Keratinocyte (primary cell): ENCODE measurements at regions not wholly inside any gene's neighbourhood (a gene's known extent, or its start where the extent isn't known, plus 50 kb on each side); places are given as distances from the start of the nearest gene placed in this dataset.

Experiments used
- DNase-seq: peaks from one replicate; pipeline ENCODE4 v3.0.0-alpha.2; 2011; ENCODE audit warnings: low read depth, missing footprints, low spot score
- FAIRE-seq: peaks from 2 replicates; lab custom pipeline; 2011; peaks lifted over from hg19 to GRCh38; lab: Jason Lieb, UNC
- H2AFZ ChIP-seq: 2 replicates; pipeline ENCODE4 v1.6.0; 2012; ENCODE audit warnings: low read length, control low read depth, inconsistent platforms; ENCODE audit not compliant: control insufficient read depth
- H3K27ac ChIP-seq: 2 replicates; pipeline ENCODE4 v1.5.1; 2011; ENCODE audit warnings: low read length; ENCODE audit not compliant: control insufficient read depth, insufficient read depth
- H3K27me3 ChIP-seq: 3 replicates; pipeline ENCODE4 v1.6.0; 2011; ENCODE audit warnings: low read length; ENCODE audit not compliant: control insufficient read depth, insufficient read depth; ENCODE audit errors: extremely low read depth
- H3K36me3 ChIP-seq, 2 experiments: 2 replicates in 1 of 2; 3 replicates in 1 of 2; pipeline ENCODE4 v1.5.1; 2011; ENCODE audit warnings: low read length in 2 of 2, mild to moderate bottlenecking in 1 of 2; ENCODE audit not compliant: control insufficient read depth in 2 of 2, insufficient read depth in 2 of 2; ENCODE audit errors: extremely low read depth in 1 of 2
- H3K4me1 ChIP-seq: 3 replicates; pipeline ENCODE4 v1.5.1; 2011; ENCODE audit warnings: low read length; ENCODE audit not compliant: control insufficient read depth, insufficient read depth; ENCODE audit errors: extremely low read depth
- H3K4me2 ChIP-seq: 3 replicates; pipeline ENCODE4 v1.6.0; 2011; ENCODE audit warnings: low read depth, low read length; ENCODE audit not compliant: control insufficient read depth, insufficient read depth; ENCODE audit errors: extremely low read depth
- H3K4me3 ChIP-seq, 3 experiments: fragments of 200-600 bp in 1 of 3; sonication (generic) in 1 of 3; 2 replicates in 2 of 3; 3 replicates in 1 of 3; pipeline ENCODE4 v1.5.1; 2011 to 2016; ENCODE audit warnings: low read length in 3 of 3, mild to moderate bottlenecking in 3 of 3, control low read depth in 2 of 3, inconsistent platforms in 1 of 3, low read depth in 1 of 3, mixed read lengths in 1 of 3, mixed run types in 1 of 3, moderate library complexity in 1 of 3; ENCODE audit not compliant: control insufficient read depth in 2 of 3, insufficient read depth in 2 of 3; ENCODE audit errors: extremely low read depth in 1 of 3
- H3K79me2 ChIP-seq: 2 replicates; pipeline ENCODE4 v1.6.0; 2012; ENCODE audit warnings: low read length; ENCODE audit not compliant: control insufficient read depth, insufficient read depth
- H3K9ac ChIP-seq: 3 replicates; pipeline ENCODE4 v1.6.0; 2011; ENCODE audit warnings: low read length; ENCODE audit not compliant: control insufficient read depth, insufficient read depth; ENCODE audit errors: extremely low read depth
- H3K9me1 ChIP-seq: 3 replicates; pipeline ENCODE4 v1.6.0; 2011; ENCODE audit warnings: low read length; ENCODE audit not compliant: control insufficient read depth, insufficient read depth; ENCODE audit errors: extremely low read depth
- H3K9me3 ChIP-seq: 2 replicates; pipeline ENCODE4 v1.5.1; 2012; ENCODE audit warnings: low read depth, low read length; ENCODE audit not compliant: control insufficient read depth
- H4K20me1 ChIP-seq: 3 replicates; pipeline ENCODE4 v1.6.0; 2011; ENCODE audit warnings: low read length; ENCODE audit not compliant: control insufficient read depth, insufficient read depth; ENCODE audit errors: extremely low read depth
- CTCF ChIP-seq, 3 experiments: IDR thresholded peaks in 1 of 3; conservative IDR thresholded peaks in 1 of 3; optimal IDR thresholded peaks in 1 of 3; 2 replicates in 2 of 3; 3 replicates in 1 of 3; pipeline versions ENCODE3 to v1.5.1; 2011; ENCODE audit warnings: low read length in 3 of 3, mild to moderate bottlenecking in 3 of 3, moderate library complexity in 2 of 3, control low read depth in 1 of 3, inconsistent platforms in 1 of 3; ENCODE audit not compliant: insufficient read depth in 2 of 3; ENCODE audit errors: extremely low read depth in 1 of 3
- EZH2 ChIP-seq: IDR thresholded peaks from one replicate; pipeline ENCODE4 v1.6.1; 2012; ENCODE audit warnings: inconsistent platforms, mild to moderate bottlenecking, low read length, moderate library complexity
- dilution Hi-C: fragments of 300-500 bp; cut with MboI; formaldehyde crosslinking; loops from one replicate; pipeline ENCODE4 v1.7.0; 2020; ENCODE audit warnings: low sequenced_read_pairs; ENCODE audit not compliant: extremely low pct_ligation_motif_present

- dilution Hi-C loops: no loop called here
- H3K36me3 ChIP-seq: no peaks in the 10 kb centered on the region
Observed at GRCh38 chr4:119683518-119683917, 54.9 kb upstream of the PDE5A start.

DNA sequence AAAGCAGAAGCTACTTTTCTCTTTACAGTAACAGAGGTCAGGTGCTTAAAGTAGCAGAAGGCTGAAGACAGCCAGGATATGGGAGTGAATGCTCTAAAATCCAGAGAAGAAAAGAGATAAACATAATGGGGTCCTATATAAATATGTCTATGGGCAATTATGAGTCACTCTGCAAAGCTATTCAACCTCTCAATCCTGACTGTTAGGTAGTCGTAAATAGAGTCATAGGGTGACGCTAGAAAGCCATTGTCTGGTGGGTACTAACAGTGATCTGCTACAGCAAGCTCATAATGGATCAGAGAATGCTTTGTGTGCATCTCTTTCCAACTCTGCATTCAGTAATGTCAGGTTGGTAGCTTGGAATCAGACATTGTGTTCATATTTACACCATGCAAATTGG, 53.5 kb upstream of the PDE5A start:
- Histone ChIP-seq H3K9me1 (no peaks in the 10 kb centered on the region), H2AFZ (no peak overlapping the region), H3K4me1 (no peaks in the 10 kb centered on the region), H3K4me2 (no peak overlapping the region), H3K27me3 (no peaks in the 10 kb centered on the region), H3K36me3 (no peaks in the 10 kb centered on the region), H3K4me3 (no peak overlapping the region), H3K9ac (no peak overlapping the region), H3K79me2 (no peaks in the 10 kb centered on the region), H3K27ac (no peak overlapping the region), H3K9me3 (no peaks in the 10 kb centered on the region), H4K20me1 (no peaks in the 10 kb centered on the region)
- TF ChIP-seq EZH2 (no peak), CTCF (optimal IDR thresholded peaks at IDR 0.05 in 1 of 3, IDR thresholded peaks at IDR 0.05 in 1 of 3, conservative IDR thresholded peaks at IDR 0.05 in 1 of 3; ENCODE audit: extremely low read depth in 1 of 3, insufficient read depth in 2 of 3, low read length in 3 of 3) (no peak)
- no peak for DNase-seq
- FAIRE-seq: no peak
- dilution Hi-C loops: no loop called here

More at GRCh38 chr4:119683518-119683917, 54.9 kb upstream of the PDE5A start:
- TF ChIP-seq EZH2 (no peak), CTCF (optimal IDR thresholded peaks at IDR 0.05 in 1 of 3, IDR thresholded peaks at IDR 0.05 in 1 of 3, conservative IDR thresholded peaks at IDR 0.05 in 1 of 3; ENCODE audit: extremely low read depth in 1 of 3, insufficient read depth in 2 of 3, low read length in 3 of 3) (no peak)
- Histone ChIP-seq H3K4me1 (no peaks in the 10 kb centered on the region), H2AFZ (no peak overlapping the region), H3K27ac (no peak overlapping the region), H3K9ac (no peak overlapping the region), H4K20me1 (no peaks in the 10 kb centered on the region), H3K79me2 (no peaks in the 10 kb centered on the region), H3K4me3 (no peak overlapping the region), H3K4me2 (no peak overlapping the region), H3K9me1 (no peaks in the 10 kb centered on the region), H3K27me3 (no peaks in the 10 kb centered on the region), H3K9me3 (no peaks in the 10 kb centered on the region)
- no peak for FAIRE-seq
- no peak for DNase-seq
